PC-3 (cell line): ENCODE measurements at regions not wholly inside any gene's neighbourhood (a gene's known extent, or its start where the extent isn't known, plus 50 kb on each side); places are given as distances from the start of the nearest gene placed in this dataset.

Experiments used
- EZH2 ChIP-seq: fragments of 300-600 bp; sonication (generic); IDR thresholded peaks from one replicate; pipeline ENCODE4 v1.6.1; 2017; ENCODE audit warnings: antibody characterized with exemption, mild to moderate bottlenecking, low read length; ENCODE audit not compliant: unreplicated experiment
- TF ChIP-seq, protein P1 (sequence below): fragments of 300-600 bp; sonication (generic); conservative IDR thresholded peaks from 2 replicates; pipeline ENCODE4 v1.5.1; 2017; ENCODE audit warnings: antibody characterized with exemption, low read depth, mild to moderate bottlenecking, low read length

- TF ChIP-seq, protein P1, sequence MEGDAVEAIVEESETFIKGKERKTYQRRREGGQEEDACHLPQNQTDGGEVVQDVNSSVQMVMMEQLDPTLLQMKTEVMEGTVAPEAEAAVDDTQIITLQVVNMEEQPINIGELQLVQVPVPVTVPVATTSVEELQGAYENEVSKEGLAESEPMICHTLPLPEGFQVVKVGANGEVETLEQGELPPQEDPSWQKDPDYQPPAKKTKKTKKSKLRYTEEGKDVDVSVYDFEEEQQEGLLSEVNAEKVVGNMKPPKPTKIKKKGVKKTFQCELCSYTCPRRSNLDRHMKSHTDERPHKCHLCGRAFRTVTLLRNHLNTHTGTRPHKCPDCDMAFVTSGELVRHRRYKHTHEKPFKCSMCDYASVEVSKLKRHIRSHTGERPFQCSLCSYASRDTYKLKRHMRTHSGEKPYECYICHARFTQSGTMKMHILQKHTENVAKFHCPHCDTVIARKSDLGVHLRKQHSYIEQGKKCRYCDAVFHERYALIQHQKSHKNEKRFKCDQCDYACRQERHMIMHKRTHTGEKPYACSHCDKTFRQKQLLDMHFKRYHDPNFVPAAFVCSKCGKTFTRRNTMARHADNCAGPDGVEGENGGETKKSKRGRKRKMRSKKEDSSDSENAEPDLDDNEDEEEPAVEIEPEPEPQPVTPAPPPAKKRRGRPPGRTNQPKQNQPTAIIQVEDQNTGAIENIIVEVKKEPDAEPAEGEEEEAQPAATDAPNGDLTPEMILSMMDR = no peak
- no peak for TF ChIP-seq EZH2
These were observed 114.2 kb downstream of the CNTN3 start for GRCh38 chr3:74500257-74500656.
